K562 (cell line): ENCODE measurements at regions not wholly inside any gene's neighbourhood (a gene's known extent, or its start where the extent isn't known, plus 50 kb on each side); places are given as distances from the start of the nearest gene placed in this dataset.

Experiments used
- ATAC-seq: fragments of 200-7000 bp; cut with Tn5 transposase; 3 replicates; pipeline ENCODE4 v1.9.1; 2020; ENCODE audit warnings: moderate library complexity
- BruUV-seq: library from RNA; stranded (reverse); fragments of 400-500 nt; replicated peaks from 2 replicates; lab custom pipeline; 2021; lab: Mats Ljungman, UMichigan
- CTCF ChIA-PET: fragments of 300-600 bp; formaldehyde crosslinking; extraction: SDS; loops from one replicate; lab custom pipeline; 2021; ENCODE audit warnings: low intra/inter-chr PET ratio; lab: Yijun Ruan, JAX
- POLR2A ChIA-PET: fragments of 300-600, 350-650 bp; sonication (Branson Sonifier 250); formaldehyde crosslinking; extraction: SDS; loops from one replicate; lab custom pipeline; 2021; ENCODE audit warnings: antibody characterized with exemption, inconsistent platforms; lab: Yijun Ruan, JAX
- DNase-seq, 4 experiments: peaks; one replicate each; pipeline versions ENCODE4 v3.0.0 to v3.0.0-alpha.2; 2011 to 2018; ENCODE audit warnings: low spot score in 3 of 4, mixed read lengths in 3 of 4; ENCODE audit errors: extremely low read depth in 1 of 4
- FAIRE-seq: peaks from 2 replicates; lab custom pipeline; 2011; peaks lifted over from hg19 to GRCh38; lab: Jason Lieb, UNC
- H2AFZ ChIP-seq: 2 replicates; pipeline ENCODE4 v1.6.0; 2011; ENCODE audit warnings: low read depth, low read length, control low read depth, inconsistent platforms
- H3K27ac ChIP-seq: fragments of 200-600 bp; 3 replicates; pipeline ENCODE4 v1.8.0; 2011; ENCODE audit warnings: low read depth, mild to moderate bottlenecking, control low read depth, inconsistent platforms, low read length, moderate library complexity, mixed read lengths; ENCODE audit errors: extremely low read depth
- H3K27me3 ChIP-seq, 2 experiments: fragments of 300-600 bp in 1 of 2; 2 replicates in 1 of 2; 3 replicates in 1 of 2; pipeline versions ENCODE4 v1.6.0 to v1.8.0; 2011; ENCODE audit warnings: inconsistent platforms in 2 of 2, low read length in 2 of 2, mild to moderate bottlenecking in 1 of 2, mixed read lengths in 1 of 2, moderate library complexity in 1 of 2; ENCODE audit not compliant: control insufficient read depth in 2 of 2, insufficient read depth in 2 of 2
- H3K36me3 ChIP-seq: fragments of 300-600 bp; 3 replicates; pipeline ENCODE4 v1.8.0; 2011; ENCODE audit warnings: mild to moderate bottlenecking, low read length, inconsistent platforms; ENCODE audit not compliant: control insufficient read depth, insufficient read depth
- H3K4me1 ChIP-seq, 2 experiments: fragments of 200-600 bp in 1 of 2; replicated peaks in 1 of 2; 2 replicates in 1 of 2; 3 replicates in 1 of 2; pipeline versions ENCODE4 v1.5.1 to v1.8.0; 2011; ENCODE audit warnings: inconsistent platforms in 2 of 2, low read length in 2 of 2, mild to moderate bottlenecking in 1 of 2, mixed read lengths in 1 of 2, moderate library complexity in 1 of 2; ENCODE audit not compliant: control insufficient read depth in 2 of 2, insufficient read depth in 2 of 2
- H3K4me2 ChIP-seq: 2 replicates; pipeline ENCODE4 v1.6.1; 2011; ENCODE audit warnings: low read length, control low read depth, inconsistent platforms, mixed read lengths; ENCODE audit not compliant: insufficient read depth
- H3K4me3 ChIP-seq: fragments of 200-600 bp; sonication (generic), shearing (Covaris generic); 2 replicates; pipeline ENCODE4 v1.5.1; 2016; ENCODE audit warnings: control low read depth, inconsistent platforms
- H3K79me2 ChIP-seq: fragments of 200-600 bp; 3 replicates; pipeline ENCODE4 v1.8.0; 2011; ENCODE audit warnings: low read length, inconsistent platforms; ENCODE audit not compliant: control insufficient read depth, insufficient read depth
- H3K9ac ChIP-seq, 2 experiments: 2 replicates each; pipeline versions ENCODE4 v1.6.0 to v1.6.1; 2011; ENCODE audit warnings: low read depth in 2 of 2, low read length in 2 of 2, control low read depth in 1 of 2, inconsistent platforms in 1 of 2, mild to moderate bottlenecking in 1 of 2, mixed read lengths in 1 of 2; ENCODE audit not compliant: insufficient read depth in 1 of 2
- H3K9me1 ChIP-seq: one replicate; pipeline ENCODE4 v1.6.0; 2011; ENCODE audit warnings: inconsistent platforms, mild to moderate bottlenecking, low read length, moderate library complexity; ENCODE audit not compliant: control insufficient read depth, insufficient read depth
- H3K9me3 ChIP-seq: replicated peaks from 2 replicates; pipeline ENCODE4 v1.5.1; 2011; ENCODE audit warnings: low read depth, low read length, inconsistent platforms; ENCODE audit not compliant: control insufficient read depth, insufficient read depth
- H4K20me1 ChIP-seq: replicated peaks from 2 replicates; pipeline ENCODE4 v1.6.1; 2011; ENCODE audit warnings: low read length, inconsistent platforms, mixed read lengths; ENCODE audit not compliant: control insufficient read depth, insufficient read depth
- ATF1 ChIP-seq, 2 experiments: fragments of 450-650 bp in 1 of 2; IDR thresholded peaks; 2 replicates each; pipeline ENCODE4 v1.6.1; 2016; ENCODE audit warnings: missing compliant biosample characterization in 1 of 2, missing genetic modification characterization in 1 of 2
- CC2D1A ChIP-seq: fragments of 450-650 bp; IDR thresholded peaks from 2 replicates; pipeline ENCODE4 v1.6.1; 2017; ENCODE audit warnings: mild to moderate bottlenecking
- FOSL1 ChIP-seq: fragments of 200-800 bp; sonication (Bioruptor generic); conservative IDR thresholded peaks from 2 replicates; pipeline ENCODE4 v1.6.1; 2016; ENCODE audit warnings: missing genetic modification characterization, missing compliant biosample characterization
- GMEB1 ChIP-seq: fragments of 250-450 bp; sonication (Bioruptor Pico); IDR thresholded peaks from 2 replicates; pipeline ENCODE4 v1.4.0; 2020; ENCODE audit warnings: mild to moderate bottlenecking
- JUNB ChIP-seq: fragments of 450-650 bp; formaldehyde crosslinking; conservative IDR thresholded peaks from 2 replicates; pipeline ENCODE4 v1.4.0; 2020; ENCODE audit warnings: mild to moderate bottlenecking
- KLF1 ChIP-seq: fragments of 450-650 bp; IDR thresholded peaks from 2 replicates; pipeline ENCODE4 v1.6.1; 2016; ENCODE audit warnings: missing genetic modification characterization, missing compliant biosample characterization
- POLR2AphosphoS2 ChIP-seq: IDR thresholded peaks from 2 replicates; pipeline ENCODE4 v1.6.1; 2012; ENCODE audit warnings: low read length, improper control_type of control experiment
- PTRF ChIP-seq: fragments of 450-650 bp; IDR thresholded peaks from 2 replicates; pipeline ENCODE4 v1.6.1; 2016; ENCODE audit warnings: mild to moderate bottlenecking, missing genetic modification characterization, missing compliant biosample characterization
- RBM22 ChIP-seq: fragments of 200-400 bp; formaldehyde crosslinking; IDR thresholded peaks from 2 replicates; pipeline ENCODE4 v1.6.1; 2018; ENCODE audit warnings: low read length, low read depth; ENCODE audit not compliant: poor library complexity, severe bottlenecking
- SOX6 ChIP-seq: fragments of 450-650 bp; IDR thresholded peaks from 2 replicates; pipeline ENCODE4 v1.6.1; 2014; ENCODE audit warnings: mild to moderate bottlenecking
- TAL1 ChIP-seq: fragments of 450-650 bp; IDR thresholded peaks from 2 replicates; pipeline ENCODE4 v1.6.1; 2016; ENCODE audit warnings: mild to moderate bottlenecking
- TCF7 ChIP-seq: sonication (generic); IDR thresholded peaks from 2 replicates; pipeline ENCODE4 v1.6.1; 2016; ENCODE audit warnings: antibody characterized with exemption, borderline replicate concordance
- TRIM24 ChIP-seq, 2 experiments: fragments of 450-650 bp; IDR thresholded peaks; 2 replicates each; pipeline ENCODE4 v1.6.1; 2016
- ZC3H4 ChIP-seq: sonication (generic); formaldehyde crosslinking; IDR thresholded peaks from 2 replicates; pipeline ENCODE4 v1.9.0; 2021; ENCODE audit warnings: missing genetic modification reagents, borderline replicate concordance
- ZFP1 ChIP-seq: fragments of 450-650 bp; formaldehyde crosslinking; IDR thresholded peaks from 2 replicates; pipeline ENCODE4 v1.4.0; 2020; ENCODE audit warnings: mild to moderate bottlenecking, mixed read lengths
- ZNF146 ChIP-seq: IDR thresholded peaks from one replicate; pipeline ENCODE4 v1.6.1; 2018; ENCODE audit warnings: missing compliant biosample characterization; ENCODE audit not compliant: unreplicated experiment
- ZNF24 ChIP-seq: fragments of 450-650 bp; IDR thresholded peaks from 2 replicates; pipeline ENCODE4 v1.6.1; 2016
- ZNF512 ChIP-seq: IDR thresholded peaks from 2 replicates; pipeline ENCODE4 v1.6.1; 2016; ENCODE audit warnings: missing genetic modification characterization, missing compliant biosample characterization
- WGBS: fragments of 100-300 bp; shearing (Covaris generic); methylation state at CpG from one replicate; pipeline ENCODE4 v1.1.6; 2016; ENCODE audit warnings: low coverage, mixed read lengths; ENCODE audit not compliant: insufficient coverage; ENCODE audit errors: missing lambda C conversion rate; 5-methylcytosine and 5-hydroxymethylcytosine counted together
- in situ Hi-C: fragments of 300-500 bp; cut with MboI; formaldehyde crosslinking; loops from 4 replicates; pipeline ENCODE4 v1.15.0; 2018; ENCODE audit warnings: inconsistent platforms, mixed read lengths
- intact Hi-C: fragments of 100-400 bp; cut with micrococcal nuclease; formaldehyde crosslinking; loops from 2 replicates; pipeline ENCODE4 v1.14.2; 2022

GRCh38 chr13:53135301-53135700 lies 106.7 kb downstream of the OLFM4 start:
- no peak overlapping the region for H3K4me3 ChIP-seq
- no peaks in the 10 kb centered on the region for H3K9me3 ChIP-seq
- no peak overlapping the region for H2AFZ ChIP-seq
- no peak overlapping the region for H3K27ac ChIP-seq
- H3K79me2 ChIP-seq: no peaks in the 10 kb centered on the region
- POLR2A ChIA-PET: interaction anchor here (0.7 kb wide), 1 partner anchor 32 kb away, joined by 3 read pairs; no protein-coding TSS in a partner anchor
- 0% methylated on average over 2 of the region's 2 CpGs for WGBS
- BruUV-seq: no TSS peak
- FAIRE-seq (no peak), ATAC-seq (no peak), DNase-seq (no peak)
- in situ Hi-C loops (no loop called here), intact Hi-C loops (no loop called here)
- no peaks in the 10 kb centered on the region for H3K9me1 ChIP-seq
- H4K20me1 ChIP-seq: no peaks in the 10 kb centered on the region
- H3K4me1 ChIP-seq: no peaks in the 10 kb centered on the region
- TF ChIP-seq TAL1 (no peak), GMEB1 (no peak), ATF1 (CRISPR knock-in tag; IDR thresholded peaks at IDR 0.05) (no peak), ATF1 (tag; IDR thresholded peaks at IDR 0.05) (no peak), TCF7 (no peak), POLR2AphosphoS2 (no peak), ZNF512 (tag) (no peak), ZNF146 (no peak), ZFP1 (CRISPR knock-in tag) (no peak), ZC3H4 (CRISPR knock-in tag) (no peak), KLF1 (tag) (no peak), JUNB (CRISPR knock-in tag) (no peak), SOX6 (no peak), CC2D1A (no peak), RBM22 (no peak), FOSL1 (no peak), PTRF (no peak), ZNF24 (no peak), TRIM24 (IDR thresholded peaks at IDR 0.05) (no peak)
- CTCF ChIA-PET: no interaction called here
- H3K4me2 ChIP-seq: no peak overlapping the region
- H3K9ac ChIP-seq: no peak overlapping the region
- no peaks in the 10 kb centered on the region for H3K36me3 ChIP-seq
- H3K27me3 ChIP-seq: no peaks in the 10 kb centered on the region; a peak in 1 of 5 replicates
